ENCODE measurements at regions not wholly inside any gene's neighbourhood (a gene's known extent, or its start where the extent isn't known, plus 50 kb on each side); places are given as distances from the start of the nearest gene placed in this dataset.

DNA sequence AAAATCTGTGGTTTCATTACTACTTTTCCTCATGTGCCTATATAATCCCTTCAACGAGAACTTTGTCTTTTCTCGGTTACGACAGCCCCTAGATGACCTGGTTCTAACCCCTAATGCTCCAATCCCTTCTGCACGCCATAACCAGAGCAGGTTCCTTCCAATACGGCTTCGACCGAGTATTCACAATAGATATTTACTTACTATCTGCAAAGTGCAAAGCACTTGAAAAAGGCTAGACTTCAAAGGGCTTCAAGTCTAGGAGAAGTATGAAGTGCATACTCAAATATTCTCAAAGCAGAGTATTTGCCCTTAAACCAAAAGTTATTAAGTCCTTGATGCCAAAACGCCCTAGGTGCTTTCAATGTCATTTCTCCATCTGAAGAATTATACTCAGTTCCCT, 63.4 kb upstream of the NHSL1 start:
- H3K79me2 ChIP-seq (ENCODE audit: control insufficient read depth, insufficient read depth, low read length): no peaks in the 10 kb centered on the region
- H3K4me2 ChIP-seq (ENCODE audit: extremely low read depth, insufficient read depth, low read length): no peak overlapping the region
- no peak for DNase-seq (ENCODE audit: low read depth in 2 of 2)
- no peak overlapping the region for H3K27ac ChIP-seq (ENCODE audit: insufficient read depth, low read length)
- TF ChIP-seq EZH2 (IDR thresholded peaks at IDR 0.05; ENCODE audit: low read length, missing control alignments) (no peak), CTCF (conservative IDR thresholded peaks at IDR 0.05 in 1 of 2, IDR thresholded peaks at IDR 0.05 in 1 of 2; ENCODE audit: low read depth in 1 of 2, low read length in 2 of 2) (no peak)
- H4K20me1 ChIP-seq (ENCODE audit: control insufficient read depth, extremely low read depth, insufficient read depth, low read length): no peaks in the 10 kb centered on the region
- H2AFZ ChIP-seq (ENCODE audit: low read length): no peak overlapping the region
- no peaks in the 10 kb centered on the region for H3K27me3 ChIP-seq (ENCODE audit: control insufficient read depth, insufficient read depth, low read length)
- no peaks in the 10 kb centered on the region for H3K4me1 ChIP-seq (ENCODE audit: control insufficient read depth, extremely low read depth, insufficient read depth, low read length)
- H3K36me3 ChIP-seq (ENCODE audit: control insufficient read depth, insufficient read depth, low read length): no peaks in the 10 kb centered on the region
- no peak overlapping the region for H3K9ac ChIP-seq (ENCODE audit: insufficient read depth, low read length)
- H3K9me3 ChIP-seq (ENCODE audit: control insufficient read depth, insufficient read depth, low read depth, low read length): no peaks in the 10 kb centered on the region
- no peak overlapping the region for H3K4me3 ChIP-seq (replicated peaks in 1 of 4; ENCODE audit: control extremely low read depth in 1 of 4, insufficient read depth in 1 of 4, low read depth in 3 of 4, low read length in 4 of 4)

DNA sequence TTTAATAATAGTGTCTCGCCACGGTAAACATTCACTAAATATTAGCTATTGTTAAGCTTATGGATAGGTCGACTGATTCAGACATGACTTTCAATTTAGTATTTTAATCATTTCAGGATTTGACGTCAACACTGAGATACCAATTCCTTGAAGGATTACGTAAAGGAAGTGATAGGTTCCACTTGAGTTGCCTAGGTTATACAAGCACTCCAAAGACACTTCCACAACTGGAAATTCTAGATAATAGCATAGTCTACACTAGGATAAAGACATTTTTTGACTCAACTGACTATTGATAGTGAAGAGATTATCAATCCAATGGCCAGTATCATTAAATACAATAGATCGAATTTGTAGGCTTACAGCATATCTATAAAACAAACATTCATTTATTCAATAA, 63.9 kb upstream of the NHSL1 start:
- Histone ChIP-seq H3K36me3 (ENCODE audit: control insufficient read depth, insufficient read depth, low read length) (no peaks in the 10 kb centered on the region), H3K27me3 (ENCODE audit: control insufficient read depth, insufficient read depth, low read length) (no peaks in the 10 kb centered on the region), H3K4me3 (replicated peaks in 1 of 4; ENCODE audit: control extremely low read depth in 1 of 4, insufficient read depth in 1 of 4, low read depth in 3 of 4, low read length in 4 of 4) (no peak overlapping the region), H3K4me1 (ENCODE audit: control insufficient read depth, extremely low read depth, insufficient read depth, low read length) (no peaks in the 10 kb centered on the region), H4K20me1 (ENCODE audit: control insufficient read depth, extremely low read depth, insufficient read depth, low read length) (no peaks in the 10 kb centered on the region), H2AFZ (ENCODE audit: low read length) (no peak overlapping the region), H3K79me2 (ENCODE audit: control insufficient read depth, insufficient read depth, low read length) (no peaks in the 10 kb centered on the region), H3K4me2 (ENCODE audit: extremely low read depth, insufficient read depth, low read length) (no peak overlapping the region), H3K27ac (ENCODE audit: insufficient read depth, low read length) (no peak overlapping the region), H3K9ac (ENCODE audit: insufficient read depth, low read length) (no peak overlapping the region), H3K9me3 (ENCODE audit: control insufficient read depth, insufficient read depth, low read depth, low read length) (no peaks in the 10 kb centered on the region)
- no peak for DNase-seq (ENCODE audit: low read depth in 2 of 2)
- TF ChIP-seq CTCF (conservative IDR thresholded peaks at IDR 0.05 in 1 of 2, IDR thresholded peaks at IDR 0.05 in 1 of 2; ENCODE audit: low read depth in 1 of 2, low read length in 2 of 2) (no peak), EZH2 (IDR thresholded peaks at IDR 0.05; ENCODE audit: low read length, missing control alignments) (no peak)

- Histone ChIP-seq H3K4me3 (replicated peaks in 1 of 4; ENCODE audit: control extremely low read depth in 1 of 4, insufficient read depth in 1 of 4, low read depth in 3 of 4, low read length in 4 of 4) (no peak overlapping the region), H3K9me3 (ENCODE audit: control insufficient read depth, insufficient read depth, low read depth, low read length) (no peaks in the 10 kb centered on the region), H3K27ac (ENCODE audit: insufficient read depth, low read length) (no peak overlapping the region), H2AFZ (ENCODE audit: low read length) (no peak overlapping the region), H3K4me2 (ENCODE audit: extremely low read depth, insufficient read depth, low read length) (no peak overlapping the region), H3K36me3 (ENCODE audit: control insufficient read depth, insufficient read depth, low read length) (no peaks in the 10 kb centered on the region), H4K20me1 (ENCODE audit: control insufficient read depth, extremely low read depth, insufficient read depth, low read length) (no peaks in the 10 kb centered on the region), H3K4me1 (ENCODE audit: control insufficient read depth, extremely low read depth, insufficient read depth, low read length) (no peaks in the 10 kb centered on the region), H3K27me3 (ENCODE audit: control insufficient read depth, insufficient read depth, low read length) (no peaks in the 10 kb centered on the region), H3K9ac (ENCODE audit: insufficient read depth, low read length) (no peak overlapping the region), H3K79me2 (ENCODE audit: control insufficient read depth, insufficient read depth, low read length) (no peaks in the 10 kb centered on the region)
- TF ChIP-seq EZH2 (IDR thresholded peaks at IDR 0.05; ENCODE audit: low read length, missing control alignments) (no peak), CTCF (conservative IDR thresholded peaks at IDR 0.05 in 1 of 2, IDR thresholded peaks at IDR 0.05 in 1 of 2; ENCODE audit: low read depth in 1 of 2, low read length in 2 of 2) (no peak)
- DNase-seq (ENCODE audit: low read depth in 2 of 2): no peak
These were observed 64.4 kb upstream of the NHSL1 start for GRCh38 chr6:138563650-138564049.
